ENCODE measurements at regions not wholly inside any gene's neighbourhood (a gene's known extent, or its start where the extent isn't known, plus 50 kb on each side); places are given as distances from the start of the nearest gene placed in this dataset.

- intact Hi-C loops (cut with DNase I): no loop called here
- ATAC-seq: no peak
- H3K36me3 ChIP-seq: no peaks in the 10 kb centered on the region
- DNase-seq: no peak
- no peaks in the 10 kb centered on the region for H3K9me3 ChIP-seq
- H3K4me3 ChIP-seq: no peak overlapping the region
- H3K27me3 ChIP-seq: no peaks in the 10 kb centered on the region
- 90 to 97% (median 95%) methylated on average over 1 of the region's 1 CpG for WGBS, 4 donors
- no peak for TF ChIP-seq POLR2A (IDR thresholded peaks at IDR 0.05)
- TF ChIP-seq CTCF (IDR thresholded peaks at IDR 0.05): no peak
- H3K27ac ChIP-seq: no peak overlapping the region
- H3K4me1 ChIP-seq: no peaks in the 10 kb centered on the region
Measured at GRCh38 chr5:128791312-128791711, 174.0 kb upstream of the SLC27A6 start.

GRCh38 chr5:128796506-128796905 lies 168.8 kb upstream of the SLC27A6 start:
- no peak for DNase-seq
- Histone ChIP-seq H3K36me3 (no peaks in the 10 kb centered on the region), H3K4me3 (no peak overlapping the region), H3K27me3 (peaks cover 0 to 6% (median 0%) of the 10 kb centered on the region in 9 donors), H3K9me3 (no peaks in the 10 kb centered on the region), H3K4me1 (no peaks in the 10 kb centered on the region), H3K27ac (no peak overlapping the region)
- intact Hi-C loops (cut with DNase I): no loop called here
- ATAC-seq: no peak
- 70 to 80% (median 79%) methylated on average over 4 of the region's 4 CpGs for WGBS, 4 donors
- TF ChIP-seq CTCF (IDR thresholded peaks at IDR 0.05) (no peak), POLR2A (IDR thresholded peaks at IDR 0.05) (no peak)

GRCh38 chr5:128798871-128799270 lies 166.4 kb upstream of the SLC27A6 start:
- intact Hi-C loops (cut with DNase I): no loop called here
- TF ChIP-seq CTCF (IDR thresholded peaks at IDR 0.05): no peak
- no peak for TF ChIP-seq POLR2A (IDR thresholded peaks at IDR 0.05)
- H3K4me1 ChIP-seq: no peaks in the 10 kb centered on the region
- ATAC-seq: no peak
- no peak overlapping the region for H3K4me3 ChIP-seq
- no peaks in the 10 kb centered on the region for H3K9me3 ChIP-seq
- H3K27ac ChIP-seq: no peak overlapping the region
- no peaks in the 10 kb centered on the region for H3K36me3 ChIP-seq
- no peak for DNase-seq
- H3K27me3 ChIP-seq: peaks cover 0 to 6% (median 0%) of the 10 kb centered on the region in 9 donors

GRCh38 chr5:128799945-128800344 lies 165.3 kb upstream of the SLC27A6 start:
- Histone ChIP-seq H3K4me3 (no peak overlapping the region), H3K27ac (no peak overlapping the region), H3K4me1 (no peaks in the 10 kb centered on the region), H3K9me3 (no peaks in the 10 kb centered on the region), H3K36me3 (no peaks in the 10 kb centered on the region), H3K27me3 (peaks cover 0 to 6% (median 0%) of the 10 kb centered on the region in 9 donors)
- DNase-seq (peak in 1 of 5 donors; percentile 31), ATAC-seq (no peak)
- WGBS, 4 donors: 73 to 96% (median 94%) methylated on average over 4 of the region's 4 CpGs
- TF ChIP-seq POLR2A (IDR thresholded peaks at IDR 0.05) (no peak), CTCF (IDR thresholded peaks at IDR 0.05) (no peak)
- intact Hi-C loops (cut with DNase I): no loop called here

All from heart left ventricle (tissue), 16 donors.